ENCODE measurements at regions not wholly inside any gene's neighbourhood (a gene's known extent, or its start where the extent isn't known, plus 50 kb on each side); places are given as distances from the start of the nearest gene placed in this dataset.

GRCh38 chr12:43094886-43095575 is 457.0 kb downstream of the ADAMTS20 start (continued):
- TF ChIP-seq TCF7L2 (IDR thresholded peaks at IDR 0.05; ENCODE audit: borderline replicate concordance, extremely low read depth, insufficient read depth, insufficient read length) = no peak
- no peak for TF ChIP-seq EZH2 (IDR thresholded peaks at IDR 0.05)
- no peak for TF ChIP-seq EZH2phosphoT487 (IDR thresholded peaks at IDR 0.05; ENCODE audit: borderline replicate concordance)
- TF ChIP-seq JUND (IDR thresholded peaks at IDR 0.05) = no peak
- TF ChIP-seq ZFX (IDR thresholded peaks at IDR 0.05) = no peak
- TF ChIP-seq, protein P1, sequence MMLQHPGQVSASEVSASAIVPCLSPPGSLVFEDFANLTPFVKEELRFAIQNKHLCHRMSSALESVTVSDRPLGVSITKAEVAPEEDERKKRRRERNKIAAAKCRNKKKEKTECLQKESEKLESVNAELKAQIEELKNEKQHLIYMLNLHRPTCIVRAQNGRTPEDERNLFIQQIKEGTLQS (IDR thresholded peaks at IDR 0.05) = no peak

DNA sequence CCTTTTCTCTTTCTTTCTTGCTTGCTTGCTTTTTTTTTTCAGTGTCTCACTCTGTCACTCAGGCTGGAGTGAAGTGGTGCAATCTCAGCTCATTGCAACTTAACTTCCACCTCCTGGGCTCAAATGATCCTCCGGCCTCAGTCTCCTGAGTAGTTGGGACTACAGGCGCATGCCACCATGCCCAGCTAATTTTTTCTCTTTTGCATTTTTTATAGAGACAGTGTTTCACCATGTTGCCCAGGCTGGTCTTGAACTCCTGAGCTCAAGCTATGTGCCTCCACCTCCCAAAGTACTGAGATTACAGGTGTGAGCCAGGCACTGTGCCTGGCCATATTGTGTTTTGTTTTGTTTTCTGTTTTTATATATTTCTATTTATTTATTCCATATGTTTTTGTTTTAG is 461.0 kb downstream of the ADAMTS20 start:
- no peak overlapping the region for H3K4me2 ChIP-seq (ENCODE audit: low read length)
- no peaks in the 10 kb centered on the region for H3K36me3 ChIP-seq (ENCODE audit: control insufficient read depth in 1 of 2, insufficient read depth in 2 of 2, low read length in 2 of 2)
- ATAC-seq = no peak
- no peak overlapping the region for H3K27ac ChIP-seq (ENCODE audit: low read depth, low read length)
- H3K79me2 ChIP-seq (ENCODE audit: insufficient read depth, low read length) = no peaks in the 10 kb centered on the region
- H3K9ac ChIP-seq (ENCODE audit: low read length) = no peak overlapping the region
- no peaks in the 10 kb centered on the region for H3K27me3 ChIP-seq (ENCODE audit: insufficient read depth, low read length)
- H3K9me3 ChIP-seq (ENCODE audit: control insufficient read depth in 1 of 2, insufficient read depth in 1 of 2, low read depth in 1 of 2, low read length in 2 of 2) = peaks cover 0 to 4% of the 10 kb centered on the region in 2 experiments; a peak in 1 of 4 replicates
- H3K9me2 ChIP-seq (ENCODE audit: insufficient read depth) = no peaks in the 10 kb centered on the region
- POLR2A ChIA-PET = no interaction called here
- no peak for TF ChIP-seq ZFX (IDR thresholded peaks at IDR 0.05)
- TF ChIP-seq, protein P1 (IDR thresholded peaks at IDR 0.05) = no peak
- no peak for TF ChIP-seq YY1 (IDR thresholded peaks at IDR 0.05; ENCODE audit: extremely low read depth, insufficient replicate concordance, low read depth, low read length)
- TF ChIP-seq, protein P2, sequence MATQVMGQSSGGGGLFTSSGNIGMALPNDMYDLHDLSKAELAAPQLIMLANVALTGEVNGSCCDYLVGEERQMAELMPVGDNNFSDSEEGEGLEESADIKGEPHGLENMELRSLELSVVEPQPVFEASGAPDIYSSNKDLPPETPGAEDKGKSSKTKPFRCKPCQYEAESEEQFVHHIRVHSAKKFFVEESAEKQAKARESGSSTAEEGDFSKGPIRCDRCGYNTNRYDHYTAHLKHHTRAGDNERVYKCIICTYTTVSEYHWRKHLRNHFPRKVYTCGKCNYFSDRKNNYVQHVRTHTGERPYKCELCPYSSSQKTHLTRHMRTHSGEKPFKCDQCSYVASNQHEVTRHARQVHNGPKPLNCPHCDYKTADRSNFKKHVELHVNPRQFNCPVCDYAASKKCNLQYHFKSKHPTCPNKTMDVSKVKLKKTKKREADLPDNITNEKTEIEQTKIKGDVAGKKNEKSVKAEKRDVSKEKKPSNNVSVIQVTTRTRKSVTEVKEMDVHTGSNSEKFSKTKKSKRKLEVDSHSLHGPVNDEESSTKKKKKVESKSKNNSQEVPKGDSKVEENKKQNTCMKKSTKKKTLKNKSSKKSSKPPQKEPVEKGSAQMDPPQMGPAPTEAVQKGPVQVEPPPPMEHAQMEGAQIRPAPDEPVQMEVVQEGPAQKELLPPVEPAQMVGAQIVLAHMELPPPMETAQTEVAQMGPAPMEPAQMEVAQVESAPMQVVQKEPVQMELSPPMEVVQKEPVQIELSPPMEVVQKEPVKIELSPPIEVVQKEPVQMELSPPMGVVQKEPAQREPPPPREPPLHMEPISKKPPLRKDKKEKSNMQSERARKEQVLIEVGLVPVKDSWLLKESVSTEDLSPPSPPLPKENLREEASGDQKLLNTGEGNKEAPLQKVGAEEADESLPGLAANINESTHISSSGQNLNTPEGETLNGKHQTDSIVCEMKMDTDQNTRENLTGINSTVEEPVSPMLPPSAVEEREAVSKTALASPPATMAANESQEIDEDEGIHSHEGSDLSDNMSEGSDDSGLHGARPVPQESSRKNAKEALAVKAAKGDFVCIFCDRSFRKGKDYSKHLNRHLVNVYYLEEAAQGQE (IDR thresholded peaks at IDR 0.05; ENCODE audit: low read depth) = no peak
- TF ChIP-seq POLR2A (IDR thresholded peaks at IDR 0.05; ENCODE audit: borderline replicate concordance, extremely low read depth, insufficient read depth, insufficient read length) = no peak
- no peak for TF ChIP-seq CBX3 (IDR thresholded peaks at IDR 0.05; ENCODE audit: low read depth)
- no peak for TF ChIP-seq EZH2 (IDR thresholded peaks at IDR 0.05)
- no peak for TF ChIP-seq EGR1 (IDR thresholded peaks at IDR 0.05; ENCODE audit: low read depth)
- no peak for TF ChIP-seq SP1 (IDR thresholded peaks at IDR 0.05; ENCODE audit: low read depth)
- TF ChIP-seq SRF (IDR thresholded peaks at IDR 0.05; ENCODE audit: low read depth) = no peak
- TF ChIP-seq JUND (IDR thresholded peaks at IDR 0.05) = no peak
- no peak for TF ChIP-seq SIN3A (IDR thresholded peaks at IDR 0.05; ENCODE audit: low read depth)
- TF ChIP-seq FOSL1 (IDR thresholded peaks at IDR 0.05; ENCODE audit: low read depth) = no peak
- no peak for TF ChIP-seq TCF7L2 (IDR thresholded peaks at IDR 0.05; ENCODE audit: borderline replicate concordance, extremely low read depth, insufficient read depth, insufficient read length)
- CTCF ChIA-PET = no interaction called here
- no peaks in the 10 kb centered on the region for H4K20me1 ChIP-seq (ENCODE audit: insufficient read depth)
- H3K4me1 ChIP-seq (ENCODE audit: control insufficient read depth in 1 of 2, insufficient read depth in 2 of 2, low read length in 2 of 2) = no peaks in the 10 kb centered on the region
- intact Hi-C loops (cut with micrococcal nuclease) = no loop called here
- H2AFZ ChIP-seq (ENCODE audit: low read depth, low read length, poor library complexity, severe bottlenecking) = no peak overlapping the region
- no peak for DNase-seq (ENCODE audit: low read depth, low spot score)
- no TSS peak for BruUV-seq (replicated peaks)
- RAD21 ChIA-PET (ENCODE audit: low non-redundant PET in 1 of 2, low total read pairs in 2 of 2, uncharacterized antibody in 2 of 2, unreplicated experiment in 2 of 2) = no interaction called here
- H3K4me3 ChIP-seq (replicated peaks in 1 of 2; ENCODE audit: low read depth in 1 of 2, low read length in 2 of 2) = no peak overlapping the region
